Endothelial cell of umbilical vein (primary cell): ENCODE measurements at regions not wholly inside any gene's neighbourhood (a gene's known extent, or its start where the extent isn't known, plus 50 kb on each side); places are given as distances from the start of the nearest gene placed in this dataset.

ENCODE experiments used
- BruUV-seq: library from RNA; stranded (reverse); fragments of 400-500 nt; replicated peaks from 2 replicates; lab custom pipeline; 2021; lab: Mats Ljungman, UMichigan
- CTCF ChIA-PET: fragments of 300-600, 350-600 bp; sonication (Branson Sonifier 250); formaldehyde crosslinking; loops from one replicate; lab custom pipeline; 2021; ENCODE audit warnings: antibody characterized with exemption, inconsistent platforms; lab: Charles Lee
- POLR2A ChIA-PET: fragments of 300-600, 350-600 bp; sonication (Branson Sonifier 250); formaldehyde crosslinking; loops from one replicate; lab custom pipeline; 2021; ENCODE audit warnings: antibody characterized with exemption, inconsistent platforms; lab: Charles Lee
- DNase-seq: peaks from one replicate; pipeline ENCODE4 v3.0.0-alpha.2; 2011; ENCODE audit warnings: low read depth, low spot score
- FAIRE-seq: peaks from 2 replicates; lab custom pipeline; 2011; peaks lifted over from hg19 to GRCh38; lab: Jason Lieb, UNC
- H2AFZ ChIP-seq: 2 replicates; pipeline ENCODE4 v1.6.0; 2012; ENCODE audit warnings: low read depth, low read length, control low read depth, inconsistent platforms
- H3K27ac ChIP-seq: 2 replicates; pipeline ENCODE4 v1.5.1; 2011; ENCODE audit warnings: low read depth, mild to moderate bottlenecking, control low read depth, low read length, moderate library complexity; ENCODE audit not compliant: insufficient read depth
- H3K27me3 ChIP-seq, 2 experiments: 2 replicates each; pipeline versions ENCODE4 v1.6.0 to v1.6.1; 2011; ENCODE audit warnings: low read length in 2 of 2, mixed read lengths in 1 of 2; ENCODE audit not compliant: control insufficient read depth in 2 of 2, insufficient read depth in 2 of 2
- H3K36me3 ChIP-seq, 2 experiments: 2 replicates in 1 of 2; 3 replicates in 1 of 2; pipeline ENCODE4 v1.5.1; 2011; ENCODE audit warnings: low read length in 2 of 2, mild to moderate bottlenecking in 1 of 2, moderate library complexity in 1 of 2; ENCODE audit not compliant: control insufficient read depth in 2 of 2, insufficient read depth in 2 of 2; ENCODE audit errors: extremely low read depth in 1 of 2
- H3K4me1 ChIP-seq: 3 replicates; pipeline ENCODE4 v1.5.1; 2011; ENCODE audit warnings: mild to moderate bottlenecking, low read length; ENCODE audit not compliant: control insufficient read depth, insufficient read depth; ENCODE audit errors: extremely low read depth
- H3K4me2 ChIP-seq: 2 replicates; pipeline ENCODE4 v1.6.1; 2011; ENCODE audit warnings: low read length, control low read depth, mixed read lengths; ENCODE audit not compliant: insufficient read depth
- H3K4me3 ChIP-seq, 3 experiments: fragments of 200-600 bp in 1 of 3; sonication (generic), shearing (Covaris generic) in 1 of 3; replicated peaks in 1 of 3; 2 replicates each; pipeline ENCODE4 v1.5.1; 2011 to 2016; ENCODE audit warnings: control low read depth in 3 of 3, low read length in 3 of 3, mild to moderate bottlenecking in 2 of 3, inconsistent platforms in 1 of 3, low read depth in 1 of 3, moderate library complexity in 1 of 3; ENCODE audit not compliant: insufficient read depth in 1 of 3
- H3K79me2 ChIP-seq: 2 replicates; pipeline ENCODE4 v1.6.0; 2012; ENCODE audit warnings: low read length, inconsistent platforms; ENCODE audit not compliant: control insufficient read depth, insufficient read depth
- H3K9ac ChIP-seq: replicated peaks from 2 replicates; pipeline ENCODE3; 2011; ENCODE audit warnings: low read length, control low read depth; ENCODE audit not compliant: insufficient read depth; ENCODE audit errors: extremely low read depth
- H3K9me1 ChIP-seq: replicated peaks from 3 replicates; pipeline ENCODE4 v1.6.0; 2011; ENCODE audit warnings: mild to moderate bottlenecking, low read length; ENCODE audit not compliant: control insufficient read depth, insufficient read depth; ENCODE audit errors: extremely low read depth
- H3K9me3 ChIP-seq: replicated peaks from 2 replicates; pipeline ENCODE4 v1.5.1; 2012; ENCODE audit warnings: low read length, inconsistent platforms; ENCODE audit not compliant: control insufficient read depth, insufficient read depth
- H4K20me1 ChIP-seq: replicated peaks from 2 replicates; pipeline ENCODE3; 2011; ENCODE audit warnings: mild to moderate bottlenecking, low read length; ENCODE audit not compliant: control insufficient read depth, insufficient read depth; ENCODE audit errors: extremely low read depth
- EZH2 ChIP-seq: IDR thresholded peaks from 2 replicates; pipeline ENCODE4 v1.6.1; 2012; ENCODE audit warnings: borderline replicate concordance, low read depth, mild to moderate bottlenecking, moderate library complexity, low read length, inconsistent platforms; ENCODE audit not compliant: severe bottlenecking
- JUN ChIP-seq: IDR thresholded peaks from 2 replicates; pipeline ENCODE4 v1.6.1; 2011; ENCODE audit warnings: borderline replicate concordance, low read depth; ENCODE audit not compliant: insufficient read length, insufficient read depth
- MYC ChIP-seq: IDR thresholded peaks from one replicate; pipeline ENCODE4 v1.6.1; 2011; ENCODE audit warnings: mild to moderate bottlenecking, low read depth, low read length
- POLR2A ChIP-seq: IDR thresholded peaks from 2 replicates; pipeline ENCODE4 v1.6.1; 2012; ENCODE audit warnings: low read depth, mild to moderate bottlenecking, control low read depth, low read length
- POLR2AphosphoS5 ChIP-seq: IDR thresholded peaks from 2 replicates; pipeline ENCODE4 v1.6.1; 2012; ENCODE audit warnings: low read depth, mild to moderate bottlenecking, control low read depth, low read length, moderate library complexity; ENCODE audit not compliant: insufficient read depth
- dilution Hi-C: fragments of 300-500 bp; cut with MboI; formaldehyde crosslinking; loops from one replicate; pipeline ENCODE4 v1.15.0; 2019; ENCODE audit warnings: low sequenced_read_pairs; ENCODE audit not compliant: extremely low pct_ligation_motif_present
- intact Hi-C: fragments of 100-400 bp; cut with micrococcal nuclease; formaldehyde crosslinking; loops from one replicate; pipeline ENCODE4 v1.10.0; 2022
- TF ChIP-seq, protein P1 (sequence below), 2 donors: IDR thresholded peaks; 1 replicate in 1 of 2; 2 replicates in 1 of 2; pipeline ENCODE4 v1.5.1; 2011; ENCODE audit warnings: low read length in 2 of 2, mild to moderate bottlenecking in 2 of 2, moderate library complexity in 2 of 2, control low read depth in 1 of 2, inconsistent platforms in 1 of 2, low read depth in 1 of 2; ENCODE audit not compliant: insufficient read depth in 1 of 2; ENCODE audit errors: extremely low read depth in 1 of 2
- TF ChIP-seq, protein P2 (sequence below): IDR thresholded peaks from 2 replicates; pipeline ENCODE4 v1.6.1; 2011; ENCODE audit not compliant: insufficient read depth, insufficient read length

DNA sequence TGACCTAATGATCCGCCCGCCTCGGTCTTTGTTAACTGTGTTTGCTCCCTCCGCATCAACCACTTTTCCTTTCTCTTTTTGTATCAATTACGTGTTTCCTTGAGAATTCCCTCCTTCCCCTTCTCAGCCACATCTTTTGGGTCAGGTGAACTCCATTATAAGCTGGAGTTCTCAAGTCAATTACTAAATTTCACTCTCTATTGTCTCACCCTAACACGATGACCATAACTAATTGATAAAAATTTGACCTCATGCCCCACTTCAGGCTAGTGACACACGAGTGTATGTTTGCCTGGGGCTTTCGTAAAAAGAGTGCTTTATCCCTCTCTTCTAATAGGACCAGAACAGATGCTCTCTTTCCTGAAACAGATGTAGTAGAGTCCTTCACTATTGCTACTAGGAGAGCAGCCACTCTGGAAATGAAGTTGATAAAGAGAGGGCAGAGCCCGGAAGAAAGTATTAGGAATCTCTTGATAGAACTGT is 403.6 kb upstream of the ANXA10 start:
- intact Hi-C loops: no loop called here
- H3K4me3 ChIP-seq: no peak overlapping the region
- POLR2A ChIA-PET: no interaction called here
- DNase-seq: no peak
- no peak overlapping the region for H3K9ac ChIP-seq
- H4K20me1 ChIP-seq: no peaks in the 10 kb centered on the region
- BruUV-seq: no TSS peak
- H3K4me1 ChIP-seq: no peaks in the 10 kb centered on the region
- H3K4me2 ChIP-seq: no peak overlapping the region
- CTCF ChIA-PET: interaction anchor here (0.9 kb wide), 1 partner anchor 15 kb away, joined by 3 read pairs; no protein-coding TSS in a partner anchor
- H2AFZ ChIP-seq: no peak overlapping the region
- no peaks in the 10 kb centered on the region for H3K27me3 ChIP-seq
- no peak for TF ChIP-seq POLR2AphosphoS5
- TF ChIP-seq, protein P1, sequence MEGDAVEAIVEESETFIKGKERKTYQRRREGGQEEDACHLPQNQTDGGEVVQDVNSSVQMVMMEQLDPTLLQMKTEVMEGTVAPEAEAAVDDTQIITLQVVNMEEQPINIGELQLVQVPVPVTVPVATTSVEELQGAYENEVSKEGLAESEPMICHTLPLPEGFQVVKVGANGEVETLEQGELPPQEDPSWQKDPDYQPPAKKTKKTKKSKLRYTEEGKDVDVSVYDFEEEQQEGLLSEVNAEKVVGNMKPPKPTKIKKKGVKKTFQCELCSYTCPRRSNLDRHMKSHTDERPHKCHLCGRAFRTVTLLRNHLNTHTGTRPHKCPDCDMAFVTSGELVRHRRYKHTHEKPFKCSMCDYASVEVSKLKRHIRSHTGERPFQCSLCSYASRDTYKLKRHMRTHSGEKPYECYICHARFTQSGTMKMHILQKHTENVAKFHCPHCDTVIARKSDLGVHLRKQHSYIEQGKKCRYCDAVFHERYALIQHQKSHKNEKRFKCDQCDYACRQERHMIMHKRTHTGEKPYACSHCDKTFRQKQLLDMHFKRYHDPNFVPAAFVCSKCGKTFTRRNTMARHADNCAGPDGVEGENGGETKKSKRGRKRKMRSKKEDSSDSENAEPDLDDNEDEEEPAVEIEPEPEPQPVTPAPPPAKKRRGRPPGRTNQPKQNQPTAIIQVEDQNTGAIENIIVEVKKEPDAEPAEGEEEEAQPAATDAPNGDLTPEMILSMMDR (IDR thresholded peaks at IDR 0.05; ENCODE audit: extremely low read depth in 1 of 2, insufficient read depth in 1 of 2, low read depth in 1 of 2, low read length in 2 of 2): no peak
- TF ChIP-seq POLR2A: no peak
- H3K27ac ChIP-seq: no peak overlapping the region
- no peak for FAIRE-seq
- H3K36me3 ChIP-seq: no peaks in the 10 kb centered on the region
- dilution Hi-C loops: no loop called here
- H3K9me3 ChIP-seq: no peaks in the 10 kb centered on the region
- H3K9me1 ChIP-seq: no peaks in the 10 kb centered on the region
- H3K79me2 ChIP-seq: no peaks in the 10 kb centered on the region

DNA sequence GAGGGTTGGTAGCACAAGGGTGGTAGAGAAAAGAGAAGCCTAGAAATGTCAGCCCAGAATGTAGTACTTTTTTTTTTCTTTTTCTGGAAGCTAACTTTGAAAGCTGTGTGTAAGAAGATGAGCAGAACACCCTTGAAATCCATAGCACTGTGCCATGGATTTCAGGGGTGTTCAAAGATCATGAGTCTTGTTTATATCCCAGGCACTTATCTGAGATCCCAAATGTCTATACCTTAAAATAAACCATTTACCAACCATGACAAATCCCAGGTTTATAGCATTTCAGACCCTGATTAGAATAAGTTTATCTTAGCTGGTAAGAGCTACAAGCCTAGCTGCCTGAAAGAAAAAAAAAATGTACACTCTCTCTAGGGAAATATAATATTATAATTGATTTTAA is 389.9 kb upstream of the ANXA10 start:
- DNase-seq (no peak), FAIRE-seq (no peak)
- Histone ChIP-seq H3K4me2 (no peak overlapping the region), H3K9me1 (no peaks in the 10 kb centered on the region), H3K79me2 (no peaks in the 10 kb centered on the region), H2AFZ (no peak overlapping the region), H3K4me3 (no peak overlapping the region), H3K27me3 (no peaks in the 10 kb centered on the region), H3K9me3 (no peaks in the 10 kb centered on the region), H3K36me3 (no peaks in the 10 kb centered on the region), H3K4me1 (no peaks in the 10 kb centered on the region), H3K27ac (no peak overlapping the region), H3K9ac (no peak overlapping the region), H4K20me1 (no peaks in the 10 kb centered on the region)
- TF ChIP-seq POLR2AphosphoS5: no peak
- TF ChIP-seq, protein P1 (IDR thresholded peaks at IDR 0.05; ENCODE audit: extremely low read depth in 1 of 2, insufficient read depth in 1 of 2, low read depth in 1 of 2, low read length in 2 of 2): no peak
- no peak for TF ChIP-seq MYC
- TF ChIP-seq, protein P2, sequence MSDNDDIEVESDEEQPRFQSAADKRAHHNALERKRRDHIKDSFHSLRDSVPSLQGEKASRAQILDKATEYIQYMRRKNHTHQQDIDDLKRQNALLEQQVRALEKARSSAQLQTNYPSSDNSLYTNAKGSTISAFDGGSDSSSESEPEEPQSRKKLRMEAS: no peak
- TF ChIP-seq JUN: no peak
- no peak for TF ChIP-seq EZH2
- CTCF ChIA-PET: no interaction called here
- dilution Hi-C loops: no loop called here
- intact Hi-C loops: no loop called here
- BruUV-seq: no TSS peak
- POLR2A ChIA-PET: no interaction called here
